Effector memory CD4-positive, alpha-beta T cell (primary cell): ENCODE measurements at regions not wholly inside any gene's neighbourhood (a gene's known extent, or its start where the extent isn't known, plus 50 kb on each side); places are given as distances from the start of the nearest gene placed in this dataset.

Experiments
- DNase-seq, 3 donors: peaks; one replicate each; pipeline ENCODE4 v3.0.0-alpha.2; 2020
- H3K27ac ChIP-seq: 2 replicates; pipeline ENCODE4 v1.7.0; 2013; ENCODE audit warnings: mild to moderate bottlenecking, low read length, moderate library complexity; ENCODE audit not compliant: insufficient read depth, poor library complexity, severe bottlenecking
- H3K27me3 ChIP-seq: replicated peaks from 2 replicates; pipeline ENCODE4 v1.7.0; 2013; ENCODE audit warnings: mild to moderate bottlenecking, low read length; ENCODE audit not compliant: insufficient read depth, control insufficient read depth, poor library complexity, severe bottlenecking
- H3K36me3 ChIP-seq: 2 replicates; pipeline ENCODE4 v1.7.0; 2013; ENCODE audit warnings: mild to moderate bottlenecking, low read length, moderate library complexity; ENCODE audit not compliant: control insufficient read depth, insufficient read depth
- H3K4me1 ChIP-seq: 2 replicates; pipeline ENCODE4 v1.7.0; 2013; ENCODE audit warnings: low read length, mild to moderate bottlenecking; ENCODE audit not compliant: control insufficient read depth, insufficient read depth, poor library complexity, severe bottlenecking
- H3K4me3 ChIP-seq: 2 replicates; pipeline ENCODE4 v1.7.0; 2013; ENCODE audit warnings: low read length, low read depth, mild to moderate bottlenecking; ENCODE audit not compliant: insufficient read depth, poor library complexity, severe bottlenecking
- H3K9me3 ChIP-seq: 2 replicates; pipeline ENCODE4 v1.7.0; 2013; ENCODE audit warnings: mild to moderate bottlenecking, low read length, moderate library complexity; ENCODE audit not compliant: control insufficient read depth

GRCh38 chr9:118784033-118784432, 585.2 kb downstream of the BRINP1 start:
- H3K27me3 ChIP-seq, result no peaks in the 10 kb centered on the region
- no peak overlapping the region for H3K27ac ChIP-seq
- H3K4me1 ChIP-seq, result no peaks in the 10 kb centered on the region
- no peak overlapping the region for H3K4me3 ChIP-seq
- no peaks in the 10 kb centered on the region for H3K9me3 ChIP-seq
- H3K36me3 ChIP-seq, result no peaks in the 10 kb centered on the region
- no peak for DNase-seq

GRCh38 chr9:118785456-118785855, 583.8 kb downstream of the BRINP1 start:
- no peak for DNase-seq
- Histone ChIP-seq H3K9me3 (no peaks in the 10 kb centered on the region), H3K27me3 (no peaks in the 10 kb centered on the region), H3K4me1 (no peaks in the 10 kb centered on the region), H3K36me3 (no peaks in the 10 kb centered on the region), H3K27ac (no peak overlapping the region), H3K4me3 (no peak overlapping the region)

GRCh38 chr9:118786877-118787276, 582.4 kb downstream of the BRINP1 start:
- no peaks in the 10 kb centered on the region for H3K9me3 ChIP-seq
- no peaks in the 10 kb centered on the region for H3K27me3 ChIP-seq
- H3K4me1 ChIP-seq, result no peaks in the 10 kb centered on the region
- H3K36me3 ChIP-seq, result no peaks in the 10 kb centered on the region
- H3K27ac ChIP-seq, result no peak overlapping the region
- DNase-seq, result no peak
- H3K4me3 ChIP-seq, result no peak overlapping the region

GRCh38 chr9:118809160-118809625, 560.0 kb downstream of the BRINP1 start:
- Histone ChIP-seq H3K36me3 (no peaks in the 10 kb centered on the region), H3K9me3 (no peaks in the 10 kb centered on the region), H3K27ac (no peak overlapping the region), H3K27me3 (no peaks in the 10 kb centered on the region), H3K4me1 (no peaks in the 10 kb centered on the region), H3K4me3 (no peak overlapping the region)
- no peak for DNase-seq

- Histone ChIP-seq H3K27ac (no peak overlapping the region), H3K36me3 (no peaks in the 10 kb centered on the region), H3K27me3 (no peaks in the 10 kb centered on the region), H3K4me3 (no peak overlapping the region), H3K9me3 (no peaks in the 10 kb centered on the region), H3K4me1 (no peaks in the 10 kb centered on the region)
- DNase-seq, result no peak
Measured at GRCh38 chr9:118829334-118829733, 539.9 kb downstream of the BRINP1 start.

GRCh38 chr9:118832371-118832770, 536.9 kb downstream of the BRINP1 start:
- H3K27ac ChIP-seq, result no peak overlapping the region
- no peak for DNase-seq
- H3K4me3 ChIP-seq, result no peak overlapping the region
- H3K9me3 ChIP-seq, result no peaks in the 10 kb centered on the region
- no peaks in the 10 kb centered on the region for H3K36me3 ChIP-seq
- H3K27me3 ChIP-seq, result no peaks in the 10 kb centered on the region
- H3K4me1 ChIP-seq, result no peaks in the 10 kb centered on the region

- Histone ChIP-seq H3K9me3 (no peaks in the 10 kb centered on the region), H3K36me3 (no peaks in the 10 kb centered on the region), H3K4me3 (no peak overlapping the region), H3K27me3 (no peaks in the 10 kb centered on the region), H3K4me1 (no peaks in the 10 kb centered on the region), H3K27ac (no peak overlapping the region)
- DNase-seq, result no peak
Measured at GRCh38 chr9:118836891-118837290, 532.3 kb downstream of the BRINP1 start.

GRCh38 chr9:118871531-118871930, 497.7 kb downstream of the BRINP1 start:
- H3K4me3 ChIP-seq, result no peak overlapping the region
- H3K27me3 ChIP-seq, result no peaks in the 10 kb centered on the region
- H3K27ac ChIP-seq, result no peak overlapping the region
- no peaks in the 10 kb centered on the region for H3K36me3 ChIP-seq
- no peaks in the 10 kb centered on the region for H3K9me3 ChIP-seq
- DNase-seq, result no peak
- no peaks in the 10 kb centered on the region for H3K4me1 ChIP-seq

- no peak for DNase-seq
- Histone ChIP-seq H3K4me3 (no peak overlapping the region), H3K9me3 (no peaks in the 10 kb centered on the region)
Measured at GRCh38 chr9:118882684-118883083, 486.6 kb downstream of the BRINP1 start.

GRCh38 chr9:118883411-118883810, 485.8 kb downstream of the BRINP1 start:
- no peaks in the 10 kb centered on the region for H3K36me3 ChIP-seq
- no peak for DNase-seq
- H3K4me3 ChIP-seq, result no peak overlapping the region
- no peak overlapping the region for H3K27ac ChIP-seq
- no peaks in the 10 kb centered on the region for H3K27me3 ChIP-seq
- no peaks in the 10 kb centered on the region for H3K4me1 ChIP-seq
- no peaks in the 10 kb centered on the region for H3K9me3 ChIP-seq

More at GRCh38 chr9:118882684-118883083, 486.6 kb downstream of the BRINP1 start:
- Histone ChIP-seq H3K4me1 (no peaks in the 10 kb centered on the region), H3K27ac (no peak overlapping the region), H3K36me3 (no peaks in the 10 kb centered on the region), H3K27me3 (no peaks in the 10 kb centered on the region)

GRCh38 chr9:118891213-118891612, 478.0 kb downstream of the BRINP1 start:
- no peaks in the 10 kb centered on the region for H3K9me3 ChIP-seq
- no peak for DNase-seq
- no peak overlapping the region for H3K4me3 ChIP-seq
- H3K36me3 ChIP-seq, result no peaks in the 10 kb centered on the region
- H3K4me1 ChIP-seq, result no peaks in the 10 kb centered on the region
- no peaks in the 10 kb centered on the region for H3K27me3 ChIP-seq
- H3K27ac ChIP-seq, result no peak overlapping the region
